Aorta (tissue), 5 donors: ENCODE measurements at regions not wholly inside any gene's neighbourhood (a gene's known extent, or its start where the extent isn't known, plus 50 kb on each side); places are given as distances from the start of the nearest gene placed in this dataset.

Experiments used
- ATAC-seq: fragments of 200-7000 bp; cut with Tn5 transposase; one replicate; pipeline ENCODE4 v1.9.1; 2022; ENCODE audit warnings: moderate library complexity; ENCODE audit not compliant: low FRiP score
- DNase-seq, 2 donors: peaks; one replicate each; pipeline ENCODE4 v3.0.0-alpha.2; 2020
- H3K27ac ChIP-seq, 2 donors: one replicate each; pipeline ENCODE4 v1.5.1; 2013; ENCODE audit warnings: low read length in 2 of 2, mild to moderate bottlenecking in 2 of 2, moderate library complexity in 2 of 2, control low read depth in 1 of 2, inconsistent platforms in 1 of 2, low read depth in 1 of 2
- H3K27me3 ChIP-seq, 2 donors: one replicate each; pipeline ENCODE4 v1.6.1; 2013; ENCODE audit warnings: control low read depth in 1 of 2, low read length in 1 of 2, mild to moderate bottlenecking in 1 of 2, moderate library complexity in 1 of 2; ENCODE audit not compliant: insufficient read depth in 2 of 2, control insufficient read depth in 1 of 2
- H3K36me3 ChIP-seq, 2 donors: one replicate each; pipeline ENCODE4 v1.6.1; 2013; ENCODE audit warnings: control low read depth in 1 of 2, low read length in 1 of 2, mild to moderate bottlenecking in 1 of 2; ENCODE audit not compliant: insufficient read depth in 2 of 2, control insufficient read depth in 1 of 2
- H3K4me1 ChIP-seq, 2 donors: one replicate each; pipeline ENCODE4 v1.6.1; 2013; ENCODE audit warnings: low read length in 2 of 2, control low read depth in 1 of 2, mild to moderate bottlenecking in 1 of 2, moderate library complexity in 1 of 2; ENCODE audit not compliant: insufficient read depth in 2 of 2, control insufficient read depth in 1 of 2
- H3K4me3 ChIP-seq, 2 donors: one replicate each; pipeline ENCODE4 v1.5.1; 2013; ENCODE audit warnings: low read length in 2 of 2, control low read depth in 1 of 2, mild to moderate bottlenecking in 1 of 2
- H3K9me3 ChIP-seq: one replicate; pipeline ENCODE4 v1.6.1; 2013; ENCODE audit warnings: mild to moderate bottlenecking, low read length; ENCODE audit not compliant: control insufficient read depth
- whole genome bisulfite sequencing, 2 donors: extraction: QIAGEN DNeasy Blood & Tissue Kit; methylation state at CpG; one replicate each; pipeline ENCODE4 v1.1.7; 2013; 5-methylcytosine and 5-hydroxymethylcytosine counted together
- intact Hi-C, 2 donors: fragments of 100-400 bp; cut with DNase I; formaldehyde crosslinking; loops; one replicate each; pipeline versions ENCODE4 v1.14.2 to v1.15.0; 2022
- donor health status: healthy with polysubstance abuse.
- donor health status: Bipolar disorder and iron deficiency.
- donor health status: DM: no; HTN: no; CAD: no.
- donor health status: DM: no; HTN: no; CAD: no.
- donor health status: DM: yes; HTN: yes; CAD: no.

DNA sequence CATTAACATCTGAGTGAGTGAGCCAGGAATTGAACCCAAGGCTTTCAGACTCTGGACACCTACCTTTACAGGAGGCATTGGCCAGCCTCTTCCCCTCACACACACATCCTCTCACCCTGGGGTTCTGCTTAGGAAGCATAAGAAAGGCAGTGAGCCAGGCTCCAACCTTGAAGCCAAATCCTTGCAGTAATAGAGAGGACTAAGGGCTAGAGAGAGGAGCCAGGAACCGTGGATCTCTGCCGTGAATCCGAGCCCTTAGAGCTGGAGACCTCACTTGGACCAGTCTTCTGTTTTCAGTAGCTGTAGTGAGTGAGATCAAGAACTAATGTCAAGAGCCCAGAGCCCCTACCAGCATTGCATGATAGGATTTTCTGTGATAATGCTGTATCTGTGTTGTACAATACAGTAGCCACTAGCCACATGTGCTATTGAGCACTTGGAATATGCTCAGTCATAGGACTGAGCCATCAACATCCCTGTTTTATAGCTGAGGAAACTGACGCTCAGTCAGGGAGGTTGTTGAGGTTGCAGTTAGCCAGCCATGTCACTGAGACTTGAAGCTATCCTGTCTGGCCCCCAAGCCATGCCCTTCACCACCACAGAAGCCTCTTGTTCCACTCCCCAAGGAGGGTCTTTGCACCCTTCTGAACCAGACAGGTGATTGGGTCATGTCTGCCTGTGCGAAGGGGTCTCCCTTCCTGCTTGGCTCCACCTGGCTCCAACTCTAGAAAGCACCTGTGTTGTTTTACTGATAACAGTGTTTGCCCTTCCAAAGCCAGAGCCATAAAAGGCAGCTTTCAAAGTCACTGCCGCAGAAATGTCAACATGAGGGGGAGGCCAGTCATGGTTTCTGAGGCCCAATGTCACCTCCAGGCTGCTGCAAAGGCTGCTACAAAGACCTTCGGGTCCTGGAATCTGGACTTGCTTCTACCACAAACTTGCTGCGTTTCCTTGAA is 101.1 kb upstream of the JUN start:
- H3K36me3 ChIP-seq = no peaks in the 10 kb centered on the region
- WGBS, 2 donors = 3 to 11% methylated on average over 8 of the region's 8 CpGs
- no peaks in the 10 kb centered on the region for H3K27me3 ChIP-seq
- peaks cover 2 to 4% of the 10 kb centered on the region in 2 donors for H3K4me1 ChIP-seq
- peak in 1 of 2 donors; percentile 63 for DNase-seq
- H3K27ac ChIP-seq = peak overlapping the region in 1 of 2 donors; percentile 75
- intact Hi-C loops = loop anchor here (5.0 to 10.0 kb wide), 2 partner anchors 68 to 820 kb away; no protein-coding TSS in a partner anchor
- H3K4me3 ChIP-seq = no peak overlapping the region
- ATAC-seq = peak; percentile 33
- H3K9me3 ChIP-seq = no peaks in the 10 kb centered on the region

DNA sequence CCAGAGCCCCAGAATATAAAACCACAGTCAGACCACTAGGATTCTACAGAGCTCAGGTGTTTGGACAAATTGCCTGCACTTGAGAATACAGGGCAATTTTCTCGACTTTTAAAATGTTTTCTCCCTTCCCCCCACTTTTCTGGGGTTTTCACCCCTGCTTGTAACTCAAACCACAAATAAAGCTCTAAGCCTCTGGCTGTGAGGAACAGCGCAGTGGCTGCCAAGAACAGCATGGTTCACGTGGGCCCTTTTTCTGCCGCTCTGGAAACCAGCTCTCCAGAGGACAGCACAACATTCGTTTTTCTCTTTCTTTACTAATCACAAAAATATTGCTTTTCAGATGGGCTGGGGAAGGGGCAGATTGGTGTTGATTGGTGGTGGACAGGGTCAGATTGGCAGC is 102.2 kb upstream of the JUN start:
- 1 to 3% methylated on average over 5 of the region's 5 CpGs for WGBS, 2 donors
- ATAC-seq (peak; percentile 74), DNase-seq (peak; percentile 79 to 86)
- Histone ChIP-seq H3K36me3 (no peaks in the 10 kb centered on the region), H3K9me3 (no peaks in the 10 kb centered on the region), H3K27me3 (no peaks in the 10 kb centered on the region), H3K4me1 (peaks cover 2 to 4% of the 10 kb centered on the region in 2 donors), H3K4me3 (no peak overlapping the region), H3K27ac (peak overlapping the region; percentile 61 to 77)
- intact Hi-C loops = loop anchor here in 1 of 2 donors (5.0 to 10.0 kb wide), 2 partner anchors 69 to 819 kb away; no protein-coding TSS in a partner anchor

DNA sequence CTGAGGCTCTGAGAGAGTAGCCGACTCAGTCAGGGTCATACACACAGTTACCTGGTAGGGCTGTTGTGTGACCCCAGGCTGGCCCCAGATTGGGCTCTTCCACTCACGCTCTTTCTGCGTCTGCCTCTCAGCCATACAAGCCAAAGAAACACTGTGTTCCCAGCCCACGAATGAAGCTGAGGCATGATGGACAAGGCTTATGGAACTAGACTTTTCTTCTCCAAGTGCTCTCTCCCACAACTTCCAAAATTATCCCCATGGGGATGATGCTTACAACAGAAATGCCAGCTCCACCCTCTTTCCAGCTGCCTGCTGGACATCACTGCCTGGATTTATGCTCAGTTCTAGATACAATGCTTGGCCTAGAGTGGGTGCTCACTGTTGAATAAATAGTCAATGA is 102.8 kb upstream of the JUN start:
- peak; percentile 62 for ATAC-seq
- 24 to 27% methylated on average over 4 of the region's 4 CpGs for WGBS, 2 donors
- no peaks in the 10 kb centered on the region for H3K9me3 ChIP-seq
- no peak for DNase-seq
- intact Hi-C loops = loop anchor here in 1 of 2 donors (5.0 to 10.0 kb wide), 2 partner anchors 69 to 818 kb away; no protein-coding TSS in a partner anchor
- H3K27ac ChIP-seq = peak overlapping the region; percentile 61 to 77
- no peaks in the 10 kb centered on the region for H3K36me3 ChIP-seq
- H3K4me3 ChIP-seq = no peak overlapping the region
- no peaks in the 10 kb centered on the region for H3K27me3 ChIP-seq
- H3K4me1 ChIP-seq = peaks cover 2 to 4% of the 10 kb centered on the region in 2 donors

DNA sequence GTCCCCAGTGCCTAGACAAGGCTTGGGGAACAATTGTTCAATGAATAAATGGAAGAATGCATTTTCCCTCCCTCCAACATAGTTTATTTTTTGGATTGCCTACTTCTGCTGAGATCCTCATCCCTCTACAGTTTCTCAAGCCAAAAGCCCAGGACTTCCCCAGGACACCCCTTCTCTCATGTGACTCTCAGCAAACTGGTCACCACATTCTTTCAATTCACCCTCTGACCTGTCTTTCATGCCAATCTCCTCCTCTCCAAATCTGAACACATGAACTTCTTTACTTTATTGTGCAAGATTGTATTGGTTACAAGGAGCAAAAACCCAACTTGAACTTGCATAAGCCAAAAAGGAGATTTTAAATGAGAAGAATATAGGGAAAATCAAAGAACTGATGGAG is 103.2 kb upstream of the JUN start:
- intact Hi-C loops = loop anchor here in 1 of 2 donors (5.0 to 10.0 kb wide), 2 partner anchors 70 to 818 kb away; no protein-coding TSS in a partner anchor
- no peak for DNase-seq
- H3K27ac ChIP-seq = peak overlapping the region in 1 of 2 donors; percentile 77
- no peaks in the 10 kb centered on the region for H3K36me3 ChIP-seq
- H3K4me1 ChIP-seq = peaks cover 2 to 4% of the 10 kb centered on the region in 2 donors
- no peak overlapping the region for H3K4me3 ChIP-seq
- H3K9me3 ChIP-seq = no peaks in the 10 kb centered on the region
- ATAC-seq = peak; percentile 11
- H3K27me3 ChIP-seq = no peaks in the 10 kb centered on the region

DNA sequence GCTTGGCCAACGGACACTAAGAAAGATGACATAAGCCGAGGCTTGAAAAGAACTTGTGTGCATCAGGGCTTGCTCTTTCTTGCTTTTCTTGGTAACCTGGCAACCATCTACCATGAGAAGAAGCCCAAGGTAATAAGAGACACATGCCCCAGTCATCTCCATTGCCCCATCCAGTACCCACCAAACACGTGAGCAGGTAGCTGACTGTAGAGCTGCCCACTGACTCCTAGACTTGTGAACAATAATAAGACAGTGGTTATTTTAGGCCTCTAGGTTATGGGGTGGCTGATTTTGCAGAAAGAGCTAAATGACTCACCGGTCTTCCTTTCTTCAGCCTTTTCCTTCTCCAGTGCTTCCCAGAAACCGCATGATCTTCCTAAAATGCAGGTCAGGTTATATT is 105.0 kb upstream of the JUN start:
- H3K36me3 ChIP-seq = no peaks in the 10 kb centered on the region
- H3K4me3 ChIP-seq = no peak overlapping the region
- H3K27me3 ChIP-seq = no peaks in the 10 kb centered on the region
- H3K9me3 ChIP-seq = no peaks in the 10 kb centered on the region
- no peak overlapping the region for H3K27ac ChIP-seq
- H3K4me1 ChIP-seq = peaks cover 2 to 4% of the 10 kb centered on the region in 2 donors
- 91 to 94% methylated on average over 5 of the region's 5 CpGs for WGBS, 2 donors
- intact Hi-C loops = loop anchor here in 1 of 2 donors (5.0 to 10.0 kb wide), 2 partner anchors 72 to 816 kb away; no protein-coding TSS in a partner anchor
- DNase-seq (no peak), ATAC-seq (no peak)

DNA sequence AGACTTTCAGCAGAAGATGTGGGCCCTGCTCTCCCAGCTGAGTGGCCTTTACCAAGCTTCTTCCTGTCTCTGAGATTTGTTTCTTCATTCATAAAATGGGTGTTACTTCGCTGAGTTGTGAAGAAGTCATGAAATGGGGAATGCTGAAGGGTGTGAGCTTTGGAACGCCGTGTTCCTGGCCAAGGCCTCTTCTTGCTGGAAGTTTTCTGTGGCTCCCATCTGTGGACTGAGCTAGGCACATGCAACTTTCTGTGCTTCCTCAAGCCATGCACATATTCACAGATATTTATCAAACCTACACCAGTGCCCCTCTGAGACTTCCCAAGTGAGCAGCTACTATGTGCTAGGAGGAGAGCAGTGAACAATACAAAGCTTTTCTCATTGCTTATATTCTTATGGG is 106.3 kb upstream of the JUN start:
- intact Hi-C loops = no loop called here
- H3K36me3 ChIP-seq = no peaks in the 10 kb centered on the region
- no peak for ATAC-seq
- DNase-seq = no peak
- 97 to 98% methylated on average over 3 of the region's 3 CpGs for WGBS, 2 donors
- H3K27ac ChIP-seq = no peak overlapping the region
- H3K4me1 ChIP-seq = peaks cover 0 to 4% of the 10 kb centered on the region in 2 donors
- no peaks in the 10 kb centered on the region for H3K9me3 ChIP-seq
- no peaks in the 10 kb centered on the region for H3K27me3 ChIP-seq
- no peak overlapping the region for H3K4me3 ChIP-seq

DNA sequence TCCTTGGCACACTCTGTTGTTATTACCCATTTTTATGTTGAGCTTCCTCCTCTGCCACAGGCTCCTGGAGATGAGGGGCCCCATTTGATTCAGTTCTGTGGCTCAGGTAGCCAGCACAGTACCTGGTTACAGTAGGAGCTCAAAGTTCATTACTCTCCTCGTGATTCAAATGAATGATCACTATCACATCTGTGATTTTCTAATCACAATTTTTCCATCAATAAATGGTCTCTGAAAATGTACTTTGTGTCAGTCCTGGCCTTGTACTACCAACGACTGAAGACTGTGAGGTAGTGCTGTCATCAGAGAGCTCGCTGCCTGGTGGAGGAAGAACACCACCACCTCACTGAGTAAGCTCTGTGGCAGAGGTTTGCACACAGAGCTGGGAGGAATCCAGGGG is 106.8 kb upstream of the JUN start:
- intact Hi-C loops = no loop called here
- H3K4me1 ChIP-seq = peaks cover 0 to 4% of the 10 kb centered on the region in 2 donors
- 95 to 96% methylated on average over 3 of the region's 3 CpGs for WGBS, 2 donors
- no peak overlapping the region for H3K4me3 ChIP-seq
- H3K9me3 ChIP-seq = no peaks in the 10 kb centered on the region
- no peak for DNase-seq
- no peak for ATAC-seq
- H3K36me3 ChIP-seq = no peaks in the 10 kb centered on the region
- no peak overlapping the region for H3K27ac ChIP-seq
- H3K27me3 ChIP-seq = no peaks in the 10 kb centered on the region

DNA sequence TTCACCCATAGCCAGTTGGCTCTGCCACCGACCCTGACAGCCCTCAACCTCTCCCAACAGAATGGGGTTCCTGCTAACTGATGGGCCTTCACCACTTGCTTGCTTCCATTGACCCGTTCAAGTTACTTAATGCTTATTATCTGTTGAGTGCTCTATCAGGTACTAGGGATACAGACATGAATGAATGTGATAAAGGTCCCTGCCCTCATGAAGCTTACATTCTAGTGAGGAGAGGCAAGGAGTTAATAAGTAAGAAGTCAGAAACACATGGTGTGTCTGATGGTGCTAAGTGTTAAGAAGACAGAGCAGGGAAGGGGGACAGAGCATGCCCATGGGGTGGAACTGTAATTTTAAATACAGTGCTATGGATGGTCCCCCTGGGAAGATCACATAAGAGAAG is 107.5 kb upstream of the JUN start:
- ATAC-seq (no peak), DNase-seq (no peak)
- Histone ChIP-seq H3K4me1 (peaks cover 0 to 2% of the 10 kb centered on the region in 2 donors), H3K36me3 (no peaks in the 10 kb centered on the region), H3K4me3 (no peak overlapping the region), H3K27ac (no peak overlapping the region), H3K9me3 (no peaks in the 10 kb centered on the region), H3K27me3 (no peaks in the 10 kb centered on the region)
- intact Hi-C loops = no loop called here
- 90 to 94% methylated on average over 2 of the region's 2 CpGs for WGBS, 2 donors
